NB4 (cell line): ENCODE measurements at regions not wholly inside any gene's neighbourhood (a gene's known extent, or its start where the extent isn't known, plus 50 kb on each side); places are given as distances from the start of the nearest gene placed in this dataset.
"Not testable (repeated sequence)": the region's sequence is repeated elsewhere in the genome, so short reads cannot be mapped to it uniquely, and the experiment has no call there.

Experiments
- DNase-seq: peaks from one replicate; pipeline ENCODE4 v3.0.0; 2010; ENCODE audit warnings: low read depth
- H3K4me3 ChIP-seq: one replicate; pipeline ENCODE4 v1.5.1; 2011; ENCODE audit warnings: mild to moderate bottlenecking, low read depth, low read length, moderate library complexity
- MYC ChIP-seq: IDR thresholded peaks from 2 replicates; pipeline ENCODE4 v1.6.1; 2011; ENCODE audit warnings: low read depth, low read length
- POLR2A ChIP-seq: IDR thresholded peaks from 2 replicates; pipeline ENCODE4 v1.6.1; 2011; ENCODE audit warnings: mild to moderate bottlenecking; ENCODE audit not compliant: insufficient read length; ENCODE audit errors: extremely low read depth
- TF ChIP-seq, protein P1 (sequence below): IDR thresholded peaks from one replicate; pipeline ENCODE4 v1.5.1; 2012; ENCODE audit warnings: low read depth, low read length
- TF ChIP-seq, protein P2 (sequence below): IDR thresholded peaks from 2 replicates; pipeline ENCODE4 v1.6.1; 2011; ENCODE audit warnings: low read depth, low read length

DNA sequence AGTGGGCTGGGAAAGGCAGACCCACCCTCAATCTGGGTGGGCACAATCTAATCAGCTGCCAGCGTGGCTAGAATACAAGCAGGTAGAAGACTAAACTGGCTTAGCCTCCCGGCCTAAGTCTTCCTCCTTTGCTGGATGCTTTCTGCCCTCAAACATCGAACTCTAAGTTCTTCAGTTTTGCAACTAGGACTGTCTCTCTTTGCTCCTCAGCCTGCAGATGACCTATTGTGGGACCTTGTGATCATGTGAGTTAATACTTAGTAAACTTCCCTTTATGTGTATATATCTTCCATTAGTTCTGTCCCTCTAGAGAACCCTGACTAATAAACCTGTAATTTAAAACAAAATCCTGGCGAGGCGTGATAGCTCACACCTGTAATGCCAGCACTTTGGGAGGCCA lies 51.8 kb upstream of the SLC39A8 start:
- DNase-seq, H3K4me3 ChIP-seq: not testable (repeated sequence)

DNA sequence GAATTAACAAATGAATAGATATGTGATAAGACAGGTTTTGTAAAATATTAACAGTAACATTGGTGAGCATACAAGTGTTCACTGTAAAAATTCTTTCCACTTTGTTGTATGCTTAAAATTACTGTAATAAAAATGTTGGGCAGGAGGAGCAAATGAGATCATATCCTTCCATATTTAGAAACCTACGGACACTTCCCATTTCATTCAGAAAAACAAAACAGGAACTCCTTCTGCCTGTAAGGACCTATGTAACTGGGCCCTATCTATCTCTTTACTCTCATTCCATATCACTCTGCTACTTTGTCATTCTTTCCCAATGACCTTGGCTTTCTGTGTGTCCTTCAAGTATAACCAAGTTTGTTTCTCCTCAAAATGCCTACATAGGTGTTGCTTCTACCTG lies 53.7 kb upstream of the SLC39A8 start:
- H3K4me3 ChIP-seq: no peak overlapping the region
- peak; percentile 33 for DNase-seq
- TF ChIP-seq, protein P1, sequence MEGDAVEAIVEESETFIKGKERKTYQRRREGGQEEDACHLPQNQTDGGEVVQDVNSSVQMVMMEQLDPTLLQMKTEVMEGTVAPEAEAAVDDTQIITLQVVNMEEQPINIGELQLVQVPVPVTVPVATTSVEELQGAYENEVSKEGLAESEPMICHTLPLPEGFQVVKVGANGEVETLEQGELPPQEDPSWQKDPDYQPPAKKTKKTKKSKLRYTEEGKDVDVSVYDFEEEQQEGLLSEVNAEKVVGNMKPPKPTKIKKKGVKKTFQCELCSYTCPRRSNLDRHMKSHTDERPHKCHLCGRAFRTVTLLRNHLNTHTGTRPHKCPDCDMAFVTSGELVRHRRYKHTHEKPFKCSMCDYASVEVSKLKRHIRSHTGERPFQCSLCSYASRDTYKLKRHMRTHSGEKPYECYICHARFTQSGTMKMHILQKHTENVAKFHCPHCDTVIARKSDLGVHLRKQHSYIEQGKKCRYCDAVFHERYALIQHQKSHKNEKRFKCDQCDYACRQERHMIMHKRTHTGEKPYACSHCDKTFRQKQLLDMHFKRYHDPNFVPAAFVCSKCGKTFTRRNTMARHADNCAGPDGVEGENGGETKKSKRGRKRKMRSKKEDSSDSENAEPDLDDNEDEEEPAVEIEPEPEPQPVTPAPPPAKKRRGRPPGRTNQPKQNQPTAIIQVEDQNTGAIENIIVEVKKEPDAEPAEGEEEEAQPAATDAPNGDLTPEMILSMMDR: no peak
- TF ChIP-seq MYC (no peak), POLR2A (no peak)
- TF ChIP-seq, protein P2, sequence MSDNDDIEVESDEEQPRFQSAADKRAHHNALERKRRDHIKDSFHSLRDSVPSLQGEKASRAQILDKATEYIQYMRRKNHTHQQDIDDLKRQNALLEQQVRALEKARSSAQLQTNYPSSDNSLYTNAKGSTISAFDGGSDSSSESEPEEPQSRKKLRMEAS: no peak

DNA sequence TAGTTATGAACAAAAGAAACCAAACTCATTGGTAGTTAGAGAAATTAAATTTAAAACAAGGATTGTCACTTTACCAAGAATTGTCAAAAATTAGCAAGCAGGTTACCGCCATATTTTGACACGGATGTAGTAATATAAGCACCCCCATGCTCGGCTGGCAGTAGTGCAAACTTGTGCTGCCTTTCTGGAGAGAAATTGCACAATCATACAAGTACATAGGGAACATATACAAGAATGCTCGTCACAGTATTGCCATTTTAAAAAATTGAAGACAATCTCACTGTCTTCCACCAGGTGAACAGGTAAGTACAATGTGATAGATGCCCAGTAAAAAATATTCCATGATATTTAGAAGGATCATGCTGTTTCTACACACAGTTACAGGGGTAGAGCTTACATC lies 55.6 kb upstream of the SLC39A8 start:
- no peak overlapping the region for H3K4me3 ChIP-seq
- TF ChIP-seq, protein P2: no peak
- TF ChIP-seq MYC (no peak), POLR2A (no peak)
- TF ChIP-seq, protein P1: no peak
- no peak for DNase-seq

DNA sequence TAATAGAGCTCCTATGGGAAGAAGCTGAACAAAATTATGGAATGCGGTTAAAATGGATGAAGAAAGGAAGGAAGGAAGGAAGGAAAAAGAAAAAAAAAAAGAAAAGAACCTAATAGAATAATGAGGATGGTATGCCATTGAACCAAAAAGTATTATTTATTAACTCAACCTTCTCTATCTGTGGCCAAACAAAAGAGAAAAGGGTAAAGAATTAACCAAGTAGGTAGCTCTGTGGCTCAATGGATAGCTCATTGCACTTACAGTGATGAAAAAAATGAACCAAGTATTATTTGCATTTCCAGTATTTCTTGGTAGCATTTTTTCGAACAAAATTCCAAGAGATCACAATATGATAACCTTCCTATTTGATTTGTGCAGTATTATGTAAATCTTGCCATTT lies 56.9 kb upstream of the SLC39A8 start:
- no peak for DNase-seq
- TF ChIP-seq, protein P2: no peak
- TF ChIP-seq MYC: no peak
- TF ChIP-seq POLR2A: no peak
- TF ChIP-seq, protein P1: no peak
- no peak overlapping the region for H3K4me3 ChIP-seq

DNA sequence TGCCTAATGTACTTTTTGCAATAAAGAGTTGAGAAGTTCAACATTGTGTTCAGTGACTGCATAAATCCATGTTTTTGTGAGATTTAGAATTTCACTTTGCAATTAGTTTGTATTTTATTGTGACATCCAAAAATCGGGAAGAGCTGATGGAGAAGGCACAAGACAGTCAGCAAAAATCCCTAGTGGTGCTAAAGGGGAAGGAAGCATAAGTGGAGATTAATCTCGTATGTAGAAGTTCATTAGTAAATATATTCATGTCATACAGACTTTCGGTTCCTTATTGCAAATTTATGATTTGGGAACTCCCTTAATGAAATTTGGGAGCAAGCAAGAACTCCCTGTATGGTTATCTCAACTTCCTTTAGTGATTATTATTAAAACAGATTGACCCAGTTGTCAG lies 57.8 kb upstream of the SLC39A8 start:
- TF ChIP-seq POLR2A (no peak), MYC (no peak)
- TF ChIP-seq, protein P2: no peak
- TF ChIP-seq, protein P1: no peak
- DNase-seq: no peak

DNA sequence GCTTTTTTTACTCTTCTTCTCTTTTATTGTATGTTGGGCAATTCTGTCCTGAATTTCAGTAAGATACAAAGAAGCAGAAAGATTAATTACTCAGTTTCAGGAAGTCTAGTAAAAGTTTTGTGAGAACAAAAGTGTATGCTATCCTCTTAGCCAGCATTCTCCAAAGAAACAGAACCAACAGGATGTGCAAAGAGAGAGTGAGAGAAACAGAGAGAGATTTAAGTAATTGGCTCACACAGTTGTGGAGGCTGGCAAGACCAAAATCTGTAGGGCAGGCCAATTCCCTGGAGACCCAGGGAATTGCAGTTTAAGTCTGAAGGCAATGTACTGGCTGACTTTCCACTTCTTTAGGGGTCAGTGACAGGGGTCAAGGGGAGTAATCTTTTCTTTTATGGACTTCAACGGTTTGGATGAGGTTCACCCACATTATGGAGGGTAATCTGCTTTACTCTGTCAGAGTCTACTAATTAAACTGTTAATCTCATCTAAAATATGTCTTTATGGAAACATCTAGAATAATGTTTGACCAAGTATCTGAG lies 59.2 kb upstream of the SLC39A8 start:
- H3K4me3 ChIP-seq: no peak overlapping the region
- DNase-seq: peak; percentile 75
- TF ChIP-seq POLR2A: no peak
- TF ChIP-seq, protein P1: no peak
- no peak for TF ChIP-seq MYC
- TF ChIP-seq, protein P2: no peak

More for the DNA sequence above, 57.8 kb upstream of the SLC39A8 start:
- no peak overlapping the region for H3K4me3 ChIP-seq
